ENCODE measurements at regions not wholly inside any gene's neighbourhood (a gene's known extent, or its start where the extent isn't known, plus 50 kb on each side); places are given as distances from the start of the nearest gene placed in this dataset.

DNA sequence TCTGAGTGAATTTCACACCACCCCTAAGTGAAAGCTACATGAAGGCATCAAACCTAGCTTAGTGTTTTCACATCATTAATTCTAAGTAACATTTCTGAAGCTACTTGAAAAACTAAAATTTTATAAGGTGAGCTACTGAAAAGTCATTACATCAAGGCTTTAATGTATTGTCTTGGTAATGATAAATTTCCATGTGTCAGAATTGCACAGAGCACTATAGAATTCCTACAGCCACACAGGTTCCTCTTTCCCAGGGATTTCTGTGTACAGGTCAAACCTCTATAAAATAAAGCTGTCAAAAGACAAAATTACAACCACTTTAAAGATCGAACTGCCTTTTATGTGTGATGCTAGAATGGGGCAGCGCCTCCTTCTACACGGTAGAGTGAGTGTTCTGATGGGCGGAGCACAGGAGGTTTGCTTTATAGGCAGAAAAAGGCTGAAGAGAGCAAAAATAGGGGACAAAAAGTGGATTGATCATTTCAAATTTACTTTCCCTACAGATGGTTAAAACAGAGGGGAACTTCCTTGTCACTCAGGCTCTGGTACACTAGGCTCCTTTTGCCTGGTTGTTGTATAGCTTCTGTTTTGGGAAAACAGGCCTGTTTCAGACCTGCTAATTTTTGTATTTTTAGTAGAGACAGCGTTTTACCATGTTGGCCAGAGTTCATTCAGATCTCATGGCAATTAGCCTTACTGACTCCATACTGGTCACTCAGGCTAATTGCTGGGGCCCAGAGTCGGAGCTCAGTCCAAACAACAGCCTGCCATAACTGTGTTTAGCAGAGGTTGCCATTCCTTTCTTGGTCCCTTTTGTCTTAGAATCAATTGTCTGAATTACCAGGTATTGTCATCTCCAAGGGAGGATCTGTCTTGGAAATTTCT, 102.5 kb upstream of the BASP1 start:
- TF ChIP-seq, protein P1, sequence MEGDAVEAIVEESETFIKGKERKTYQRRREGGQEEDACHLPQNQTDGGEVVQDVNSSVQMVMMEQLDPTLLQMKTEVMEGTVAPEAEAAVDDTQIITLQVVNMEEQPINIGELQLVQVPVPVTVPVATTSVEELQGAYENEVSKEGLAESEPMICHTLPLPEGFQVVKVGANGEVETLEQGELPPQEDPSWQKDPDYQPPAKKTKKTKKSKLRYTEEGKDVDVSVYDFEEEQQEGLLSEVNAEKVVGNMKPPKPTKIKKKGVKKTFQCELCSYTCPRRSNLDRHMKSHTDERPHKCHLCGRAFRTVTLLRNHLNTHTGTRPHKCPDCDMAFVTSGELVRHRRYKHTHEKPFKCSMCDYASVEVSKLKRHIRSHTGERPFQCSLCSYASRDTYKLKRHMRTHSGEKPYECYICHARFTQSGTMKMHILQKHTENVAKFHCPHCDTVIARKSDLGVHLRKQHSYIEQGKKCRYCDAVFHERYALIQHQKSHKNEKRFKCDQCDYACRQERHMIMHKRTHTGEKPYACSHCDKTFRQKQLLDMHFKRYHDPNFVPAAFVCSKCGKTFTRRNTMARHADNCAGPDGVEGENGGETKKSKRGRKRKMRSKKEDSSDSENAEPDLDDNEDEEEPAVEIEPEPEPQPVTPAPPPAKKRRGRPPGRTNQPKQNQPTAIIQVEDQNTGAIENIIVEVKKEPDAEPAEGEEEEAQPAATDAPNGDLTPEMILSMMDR (conservative IDR thresholded peaks at IDR 0.05; ENCODE audit: low read depth, low read length): no peak
- TF ChIP-seq EZH2 (IDR thresholded peaks at IDR 0.05; ENCODE audit: borderline replicate concordance, low read depth, low read length, poor library complexity, severe bottlenecking): no peak
